Endothelial cell of umbilical vein (primary cell): ENCODE measurements at regions not wholly inside any gene's neighbourhood (a gene's known extent, or its start where the extent isn't known, plus 50 kb on each side); places are given as distances from the start of the nearest gene placed in this dataset.

Experiments
- BruUV-seq: library from RNA; stranded (reverse); fragments of 400-500 nt; replicated peaks from 2 replicates; lab custom pipeline; 2021; lab: Mats Ljungman, UMichigan
- CTCF ChIA-PET: fragments of 300-600, 350-600 bp; sonication (Branson Sonifier 250); formaldehyde crosslinking; loops from one replicate; lab custom pipeline; 2021; ENCODE audit warnings: antibody characterized with exemption, inconsistent platforms; lab: Charles Lee
- POLR2A ChIA-PET: fragments of 300-600, 350-600 bp; sonication (Branson Sonifier 250); formaldehyde crosslinking; loops from one replicate; lab custom pipeline; 2021; ENCODE audit warnings: antibody characterized with exemption, inconsistent platforms; lab: Charles Lee
- DNase-seq: peaks from one replicate; pipeline ENCODE4 v3.0.0-alpha.2; 2011; ENCODE audit warnings: low read depth, low spot score
- FAIRE-seq: peaks from 2 replicates; lab custom pipeline; 2011; peaks lifted over from hg19 to GRCh38; lab: Jason Lieb, UNC
- H2AFZ ChIP-seq: 2 replicates; pipeline ENCODE4 v1.6.0; 2012; ENCODE audit warnings: low read depth, low read length, control low read depth, inconsistent platforms
- H3K27ac ChIP-seq: 2 replicates; pipeline ENCODE4 v1.5.1; 2011; ENCODE audit warnings: low read depth, mild to moderate bottlenecking, control low read depth, low read length, moderate library complexity; ENCODE audit not compliant: insufficient read depth
- H3K27me3 ChIP-seq, 2 experiments: 2 replicates each; pipeline versions ENCODE4 v1.6.0 to v1.6.1; 2011; ENCODE audit warnings: low read length in 2 of 2, mixed read lengths in 1 of 2; ENCODE audit not compliant: control insufficient read depth in 2 of 2, insufficient read depth in 2 of 2
- H3K36me3 ChIP-seq, 2 experiments: 2 replicates in 1 of 2; 3 replicates in 1 of 2; pipeline ENCODE4 v1.5.1; 2011; ENCODE audit warnings: low read length in 2 of 2, mild to moderate bottlenecking in 1 of 2, moderate library complexity in 1 of 2; ENCODE audit not compliant: control insufficient read depth in 2 of 2, insufficient read depth in 2 of 2; ENCODE audit errors: extremely low read depth in 1 of 2
- H3K4me1 ChIP-seq: 3 replicates; pipeline ENCODE4 v1.5.1; 2011; ENCODE audit warnings: mild to moderate bottlenecking, low read length; ENCODE audit not compliant: control insufficient read depth, insufficient read depth; ENCODE audit errors: extremely low read depth
- H3K4me2 ChIP-seq: 2 replicates; pipeline ENCODE4 v1.6.1; 2011; ENCODE audit warnings: low read length, control low read depth, mixed read lengths; ENCODE audit not compliant: insufficient read depth
- H3K4me3 ChIP-seq, 3 experiments: fragments of 200-600 bp in 1 of 3; sonication (generic), shearing (Covaris generic) in 1 of 3; replicated peaks in 1 of 3; 2 replicates each; pipeline ENCODE4 v1.5.1; 2011 to 2016; ENCODE audit warnings: control low read depth in 3 of 3, low read length in 3 of 3, mild to moderate bottlenecking in 2 of 3, inconsistent platforms in 1 of 3, low read depth in 1 of 3, moderate library complexity in 1 of 3; ENCODE audit not compliant: insufficient read depth in 1 of 3
- H3K79me2 ChIP-seq: 2 replicates; pipeline ENCODE4 v1.6.0; 2012; ENCODE audit warnings: low read length, inconsistent platforms; ENCODE audit not compliant: control insufficient read depth, insufficient read depth
- H3K9ac ChIP-seq: replicated peaks from 2 replicates; pipeline ENCODE3; 2011; ENCODE audit warnings: low read length, control low read depth; ENCODE audit not compliant: insufficient read depth; ENCODE audit errors: extremely low read depth
- H3K9me1 ChIP-seq: replicated peaks from 3 replicates; pipeline ENCODE4 v1.6.0; 2011; ENCODE audit warnings: mild to moderate bottlenecking, low read length; ENCODE audit not compliant: control insufficient read depth, insufficient read depth; ENCODE audit errors: extremely low read depth
- H3K9me3 ChIP-seq: replicated peaks from 2 replicates; pipeline ENCODE4 v1.5.1; 2012; ENCODE audit warnings: low read length, inconsistent platforms; ENCODE audit not compliant: control insufficient read depth, insufficient read depth
- H4K20me1 ChIP-seq: replicated peaks from 2 replicates; pipeline ENCODE3; 2011; ENCODE audit warnings: mild to moderate bottlenecking, low read length; ENCODE audit not compliant: control insufficient read depth, insufficient read depth; ENCODE audit errors: extremely low read depth
- CTCF ChIP-seq, 2 donors: IDR thresholded peaks; 1 replicate in 1 of 2; 2 replicates in 1 of 2; pipeline ENCODE4 v1.5.1; 2011; ENCODE audit warnings: low read length in 2 of 2, mild to moderate bottlenecking in 2 of 2, moderate library complexity in 2 of 2, control low read depth in 1 of 2, inconsistent platforms in 1 of 2, low read depth in 1 of 2; ENCODE audit not compliant: insufficient read depth in 1 of 2; ENCODE audit errors: extremely low read depth in 1 of 2
- EZH2 ChIP-seq: IDR thresholded peaks from 2 replicates; pipeline ENCODE4 v1.6.1; 2012; ENCODE audit warnings: borderline replicate concordance, low read depth, mild to moderate bottlenecking, moderate library complexity, low read length, inconsistent platforms; ENCODE audit not compliant: severe bottlenecking
- FOS ChIP-seq: IDR thresholded peaks from 2 replicates; pipeline ENCODE4 v1.6.1; 2011; ENCODE audit warnings: mild to moderate bottlenecking, low read length, moderate library complexity, borderline replicate concordance; ENCODE audit not compliant: insufficient read depth
- GATA2 ChIP-seq: IDR thresholded peaks from 2 replicates; pipeline ENCODE4 v1.7.0; 2011; ENCODE audit warnings: low read depth, mild to moderate bottlenecking, moderate library complexity, mixed read lengths, low read length; ENCODE audit not compliant: insufficient read length, insufficient read depth
- JUN ChIP-seq: IDR thresholded peaks from 2 replicates; pipeline ENCODE4 v1.6.1; 2011; ENCODE audit warnings: borderline replicate concordance, low read depth; ENCODE audit not compliant: insufficient read length, insufficient read depth
- MAX ChIP-seq: IDR thresholded peaks from 2 replicates; pipeline ENCODE4 v1.6.1; 2011; ENCODE audit not compliant: insufficient read depth, insufficient read length
- MYC ChIP-seq: IDR thresholded peaks from one replicate; pipeline ENCODE4 v1.6.1; 2011; ENCODE audit warnings: mild to moderate bottlenecking, low read depth, low read length
- POLR2A ChIP-seq: IDR thresholded peaks from 2 replicates; pipeline ENCODE4 v1.6.1; 2012; ENCODE audit warnings: low read depth, mild to moderate bottlenecking, control low read depth, low read length
- POLR2AphosphoS5 ChIP-seq: IDR thresholded peaks from 2 replicates; pipeline ENCODE4 v1.6.1; 2012; ENCODE audit warnings: low read depth, mild to moderate bottlenecking, control low read depth, low read length, moderate library complexity; ENCODE audit not compliant: insufficient read depth
- dilution Hi-C: fragments of 300-500 bp; cut with MboI; formaldehyde crosslinking; loops from one replicate; pipeline ENCODE4 v1.15.0; 2019; ENCODE audit warnings: low sequenced_read_pairs; ENCODE audit not compliant: extremely low pct_ligation_motif_present
- intact Hi-C: fragments of 100-400 bp; cut with micrococcal nuclease; formaldehyde crosslinking; loops from one replicate; pipeline ENCODE4 v1.10.0; 2022

GRCh38 chr9:134488331-134489280 is 153.0 kb upstream of the COL5A1 start:
- Histone ChIP-seq H3K9ac (no peak overlapping the region), H3K4me2 (no peak overlapping the region), H2AFZ (no peak overlapping the region), H3K27ac (no peak overlapping the region), H3K27me3 (no peaks in the 10 kb centered on the region), H3K9me3 (no peaks in the 10 kb centered on the region), H3K36me3 (no peaks in the 10 kb centered on the region), H3K9me1 (no peaks in the 10 kb centered on the region), H3K4me1 (no peaks in the 10 kb centered on the region), H4K20me1 (no peaks in the 10 kb centered on the region), H3K79me2 (no peaks in the 10 kb centered on the region), H3K4me3 (no peak overlapping the region)
- dilution Hi-C loops: no loop called here
- intact Hi-C loops: no loop called here
- no peak for FAIRE-seq
- no TSS peak for BruUV-seq
- ChIA-PET POLR2A (no interaction called here), CTCF (no interaction called here)
- DNase-seq: no peak
- TF ChIP-seq POLR2AphosphoS5: no peak
- TF ChIP-seq MAX: no peak
- no peak for TF ChIP-seq MYC
- no peak for TF ChIP-seq JUN
- no peak for TF ChIP-seq FOS
- no peak for TF ChIP-seq GATA2
- no peak for TF ChIP-seq POLR2A
- no peak for TF ChIP-seq EZH2
- TF ChIP-seq CTCF (IDR thresholded peaks at IDR 0.05; ENCODE audit: extremely low read depth in 1 of 2, insufficient read depth in 1 of 2, low read depth in 1 of 2, low read length in 2 of 2): no peak
